H1 (cell line): ENCODE measurements at regions not wholly inside any gene's neighbourhood (a gene's known extent, or its start where the extent isn't known, plus 50 kb on each side); places are given as distances from the start of the nearest gene placed in this dataset.

Experiments used
- CEBPB ChIP-seq: IDR thresholded peaks from 2 replicates; pipeline ENCODE4 v1.6.1; 2012; ENCODE audit warnings: low read depth, low read length
- EP300 ChIP-seq, 2 experiments: IDR thresholded peaks; 1 replicate in 1 of 2; 2 replicates in 1 of 2; pipeline ENCODE4 v1.6.1; 2011 to 2012; ENCODE audit warnings: low read depth in 2 of 2, low read length in 2 of 2, mild to moderate bottlenecking in 2 of 2, borderline replicate concordance in 1 of 2, inconsistent platforms in 1 of 2, moderate library complexity in 1 of 2
- EZH2 ChIP-seq: fragments of 200-600 bp; sonication (generic); IDR thresholded peaks from 2 replicates; pipeline ENCODE4 v1.7.1; 2012; ENCODE audit warnings: low read depth, mild to moderate bottlenecking, moderate library complexity, low read length, inconsistent platforms; ENCODE audit not compliant: severe bottlenecking
- FOSL1 ChIP-seq: IDR thresholded peaks from 2 replicates; pipeline ENCODE4 v1.6.1; 2011; ENCODE audit warnings: mild to moderate bottlenecking, low read depth, low read length, moderate library complexity; ENCODE audit not compliant: insufficient read depth
- KDM1A ChIP-seq: fragments of 200-600, 300-600 bp; sonication (generic); IDR thresholded peaks from 2 replicates; pipeline ENCODE4 v1.7.1; 2016; ENCODE audit warnings: mild to moderate bottlenecking, low read length, borderline replicate concordance
- KDM5A ChIP-seq: fragments of 200-600 bp; IDR thresholded peaks from 2 replicates; pipeline ENCODE4 v1.7.1; 2012; ENCODE audit warnings: mild to moderate bottlenecking, low read length, inconsistent platforms, mixed read lengths
- POLR2A ChIP-seq, 2 experiments: IDR thresholded peaks; 1 replicate in 1 of 2; 2 replicates in 1 of 2; pipeline ENCODE4 v1.6.1; 2011; ENCODE audit warnings: low read depth in 2 of 2, low read length in 2 of 2, mild to moderate bottlenecking in 2 of 2; ENCODE audit errors: control extremely low read depth in 1 of 2
- POLR2AphosphoS5 ChIP-seq: IDR thresholded peaks from 2 replicates; pipeline ENCODE4 v1.6.1; 2011; ENCODE audit warnings: low read depth, low read length
- RAD21 ChIP-seq, 2 experiments: IDR thresholded peaks in 1 of 2; conservative IDR thresholded peaks in 1 of 2; 2 replicates each; pipeline ENCODE4 v1.6.1; 2011; ENCODE audit warnings: low read depth in 2 of 2, low read length in 2 of 2, improper control_type of control experiment in 1 of 2, inconsistent platforms in 1 of 2, mild to moderate bottlenecking in 1 of 2, moderate library complexity in 1 of 2
- YY1 ChIP-seq: IDR thresholded peaks from 2 replicates; pipeline ENCODE4 v1.6.1; 2011; ENCODE audit warnings: low read depth, mild to moderate bottlenecking, low read length
- TF ChIP-seq, protein P1 (sequence below): IDR thresholded peaks from 2 replicates; pipeline ENCODE4 v1.6.1; 2012; ENCODE audit warnings: low read length, inconsistent platforms
- TF ChIP-seq, protein P2 (sequence below), 3 experiments: IDR thresholded peaks; 1 replicate in 2 of 3; 2 replicates in 1 of 3; pipeline versions ENCODE4 v1.5.1 to v1.6.1; 2011; ENCODE audit warnings: low read length in 3 of 3, mild to moderate bottlenecking in 3 of 3, inconsistent platforms in 2 of 3, low read depth in 1 of 3, moderate library complexity in 1 of 3; ENCODE audit not compliant: insufficient read depth in 1 of 3; ENCODE audit errors: control extremely low read depth in 1 of 3

DNA sequence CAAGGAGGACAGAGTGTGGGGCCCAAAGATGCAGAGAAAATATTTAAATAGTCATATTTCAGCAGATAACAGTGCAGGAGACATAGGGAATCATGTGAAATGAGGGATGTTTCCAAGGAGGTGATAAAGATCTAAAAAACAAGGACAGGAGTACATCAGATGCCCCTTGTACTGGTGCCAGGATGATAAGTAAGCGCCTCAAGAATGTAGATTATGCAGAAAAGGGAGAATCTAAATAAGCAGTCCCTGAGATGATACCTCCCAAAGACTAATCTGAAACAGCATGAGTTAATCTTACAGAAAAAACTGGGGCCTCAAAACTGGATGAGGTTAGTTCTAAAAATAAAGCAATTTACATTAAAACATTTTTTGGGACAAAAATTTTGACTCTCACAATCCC is 136.1 kb upstream of the WDFY3 start:
- TF ChIP-seq POLR2A (IDR thresholded peaks at IDR 0.05; ENCODE audit: control extremely low read depth in 1 of 2, low read depth in 2 of 2, low read length in 2 of 2) (no peak), KDM5A (no peak), RAD21 (IDR thresholded peaks at IDR 0.05 in 1 of 2, conservative IDR thresholded peaks at IDR 0.05 in 1 of 2; ENCODE audit: low read depth in 2 of 2, low read length in 2 of 2) (no peak), CEBPB (no peak), EZH2 (no peak), EP300 (IDR thresholded peaks at IDR 0.05; ENCODE audit: borderline replicate concordance in 1 of 2, low read depth in 2 of 2, low read length in 2 of 2) (no peak), YY1 (no peak), KDM1A (no peak), FOSL1 (no peak), POLR2AphosphoS5 (no peak)
- TF ChIP-seq, protein P1, sequence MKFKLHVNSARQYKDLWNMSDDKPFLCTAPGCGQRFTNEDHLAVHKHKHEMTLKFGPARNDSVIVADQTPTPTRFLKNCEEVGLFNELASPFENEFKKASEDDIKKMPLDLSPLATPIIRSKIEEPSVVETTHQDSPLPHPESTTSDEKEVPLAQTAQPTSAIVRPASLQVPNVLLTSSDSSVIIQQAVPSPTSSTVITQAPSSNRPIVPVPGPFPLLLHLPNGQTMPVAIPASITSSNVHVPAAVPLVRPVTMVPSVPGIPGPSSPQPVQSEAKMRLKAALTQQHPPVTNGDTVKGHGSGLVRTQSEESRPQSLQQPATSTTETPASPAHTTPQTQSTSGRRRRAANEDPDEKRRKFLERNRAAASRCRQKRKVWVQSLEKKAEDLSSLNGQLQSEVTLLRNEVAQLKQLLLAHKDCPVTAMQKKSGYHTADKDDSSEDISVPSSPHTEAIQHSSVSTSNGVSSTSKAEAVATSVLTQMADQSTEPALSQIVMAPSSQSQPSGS, result no peak
- TF ChIP-seq, protein P2, sequence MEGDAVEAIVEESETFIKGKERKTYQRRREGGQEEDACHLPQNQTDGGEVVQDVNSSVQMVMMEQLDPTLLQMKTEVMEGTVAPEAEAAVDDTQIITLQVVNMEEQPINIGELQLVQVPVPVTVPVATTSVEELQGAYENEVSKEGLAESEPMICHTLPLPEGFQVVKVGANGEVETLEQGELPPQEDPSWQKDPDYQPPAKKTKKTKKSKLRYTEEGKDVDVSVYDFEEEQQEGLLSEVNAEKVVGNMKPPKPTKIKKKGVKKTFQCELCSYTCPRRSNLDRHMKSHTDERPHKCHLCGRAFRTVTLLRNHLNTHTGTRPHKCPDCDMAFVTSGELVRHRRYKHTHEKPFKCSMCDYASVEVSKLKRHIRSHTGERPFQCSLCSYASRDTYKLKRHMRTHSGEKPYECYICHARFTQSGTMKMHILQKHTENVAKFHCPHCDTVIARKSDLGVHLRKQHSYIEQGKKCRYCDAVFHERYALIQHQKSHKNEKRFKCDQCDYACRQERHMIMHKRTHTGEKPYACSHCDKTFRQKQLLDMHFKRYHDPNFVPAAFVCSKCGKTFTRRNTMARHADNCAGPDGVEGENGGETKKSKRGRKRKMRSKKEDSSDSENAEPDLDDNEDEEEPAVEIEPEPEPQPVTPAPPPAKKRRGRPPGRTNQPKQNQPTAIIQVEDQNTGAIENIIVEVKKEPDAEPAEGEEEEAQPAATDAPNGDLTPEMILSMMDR (IDR thresholded peaks at IDR 0.05; ENCODE audit: control extremely low read depth in 1 of 3, insufficient read depth in 1 of 3, low read depth in 1 of 3, low read length in 3 of 3), result no peak
